HEK293T (cell line): ENCODE measurements at regions not wholly inside any gene's neighbourhood (a gene's known extent, or its start where the extent isn't known, plus 50 kb on each side); places are given as distances from the start of the nearest gene placed in this dataset.

Experiments used
- CTCF ChIA-PET: fragments of 350-600 bp; formaldehyde crosslinking; extraction: SDS; loops from one replicate; lab custom pipeline; 2021; ENCODE audit warnings: antibody characterized with exemption, inconsistent platforms; lab: Yijun Ruan, JAX
- POLR2A ChIA-PET: fragments of 350-600 bp; formaldehyde crosslinking; extraction: SDS; loops from one replicate; lab custom pipeline; 2020; ENCODE audit warnings: antibody characterized with exemption, inconsistent platforms; lab: Yijun Ruan, JAX
- DNase-seq: peaks from one replicate; pipeline ENCODE4 v3.0.0; 2012; ENCODE audit warnings: mixed read lengths; ENCODE audit errors: extremely low spot score
- ARNT ChIP-seq: fragments of 450-650 bp; IDR thresholded peaks from 2 replicates; pipeline ENCODE4 v1.6.1; 2017; ENCODE audit warnings: mild to moderate bottlenecking
- BHLHE40 ChIP-seq: fragments of 450-650 bp; IDR thresholded peaks from 2 replicates; pipeline ENCODE4 v1.6.1; 2016; ENCODE audit warnings: mild to moderate bottlenecking, moderate library complexity, borderline replicate concordance
- CTBP1 ChIP-seq: fragments of 450-650 bp; IDR thresholded peaks from 2 replicates; pipeline ENCODE4 v1.6.1; 2016; ENCODE audit warnings: borderline replicate concordance
- ELF4 ChIP-seq: fragments of 450-650 bp; IDR thresholded peaks from 2 replicates; pipeline ENCODE4 v1.6.1; 2017; ENCODE audit warnings: antibody characterized with exemption
- FOXA1 ChIP-seq: fragments of 450-650 bp; IDR thresholded peaks from 2 replicates; pipeline ENCODE4 v1.6.1; 2016; ENCODE audit warnings: mild to moderate bottlenecking
- FOXK2 ChIP-seq: fragments of 450-650 bp; IDR thresholded peaks from 2 replicates; pipeline ENCODE4 v1.6.1; 2016; ENCODE audit warnings: mild to moderate bottlenecking
- FOXM1 ChIP-seq: fragments of 450-650 bp; IDR thresholded peaks from 2 replicates; pipeline ENCODE4 v1.6.1; 2017; ENCODE audit warnings: mild to moderate bottlenecking, borderline replicate concordance
- HDGF ChIP-seq: fragments of 450-650 bp; IDR thresholded peaks from 2 replicates; pipeline ENCODE4 v1.6.1; 2017; ENCODE audit warnings: antibody characterized with exemption, borderline replicate concordance
- L3MBTL2 ChIP-seq: fragments of 450-650 bp; conservative IDR thresholded peaks from 2 replicates; pipeline ENCODE4 v1.6.1; 2016; ENCODE audit warnings: mild to moderate bottlenecking
- LEF1 ChIP-seq: fragments of 450-650 bp; IDR thresholded peaks from 2 replicates; pipeline ENCODE4 v1.6.1; 2017; ENCODE audit warnings: mild to moderate bottlenecking, borderline replicate concordance
- NFRKB ChIP-seq: fragments of 450-650 bp; IDR thresholded peaks from 2 replicates; pipeline ENCODE4 v1.6.1; 2016; ENCODE audit warnings: mild to moderate bottlenecking, moderate library complexity
- SP1 ChIP-seq: fragments of 450-650 bp; IDR thresholded peaks from 2 replicates; pipeline ENCODE4 v1.6.1; 2017
- SUZ12 ChIP-seq: fragments of 450-650 bp; IDR thresholded peaks from 2 replicates; pipeline ENCODE4 v1.6.1; 2016; ENCODE audit warnings: mild to moderate bottlenecking
- TARDBP ChIP-seq: fragments of 450-650 bp; IDR thresholded peaks from 2 replicates; pipeline ENCODE4 v1.6.1; 2016
- ZNF384 ChIP-seq: fragments of 450-650 bp; IDR thresholded peaks from 2 replicates; pipeline ENCODE4 v1.6.1; 2016
- TF ChIP-seq, protein P1 (sequence below): fragments of 450-650 bp; IDR thresholded peaks from 2 replicates; pipeline ENCODE4 v1.6.1; 2016

DNA sequence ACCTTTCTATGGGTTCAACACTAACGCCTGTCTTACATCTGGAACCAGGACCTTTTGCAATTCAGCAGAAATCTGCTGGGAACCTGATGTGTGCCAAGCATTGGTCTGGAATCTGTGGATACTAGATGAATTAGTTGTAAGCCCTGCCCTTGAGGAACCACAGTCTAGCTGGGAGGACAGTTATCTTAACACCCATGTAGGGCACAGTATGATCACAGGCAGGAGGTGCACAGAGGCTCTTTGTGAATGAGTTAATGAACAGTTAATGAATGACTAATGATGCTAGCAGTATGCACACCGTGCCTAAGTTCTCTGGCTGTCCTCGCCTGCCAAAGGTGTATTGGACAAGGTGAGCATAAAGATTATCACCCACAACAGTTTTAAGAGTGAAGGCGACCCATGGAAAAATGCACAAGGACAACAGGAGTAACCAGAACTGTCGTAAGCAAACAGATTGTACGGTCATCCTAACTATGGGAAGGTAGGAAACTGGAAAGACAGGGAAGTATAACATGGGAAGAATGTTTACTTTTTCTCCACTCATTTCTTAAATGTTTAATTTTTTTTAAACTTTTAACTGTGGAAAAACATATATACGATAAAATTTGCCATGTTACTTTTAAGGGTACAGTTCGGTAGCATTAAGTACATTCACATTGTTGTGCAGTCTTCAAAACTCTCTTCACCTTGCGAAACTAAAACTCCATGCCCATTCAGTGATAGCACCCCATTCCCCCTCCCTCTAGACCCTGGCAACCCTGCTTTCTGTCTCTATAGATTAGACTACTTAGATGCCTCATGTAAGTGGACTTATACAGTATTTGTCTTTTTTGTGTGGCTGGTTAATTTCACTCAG, 139.9 kb downstream of the CXCL12 start:
- ChIA-PET CTCF (no interaction called here), POLR2A (no interaction called here)
- DNase-seq: no peak
- TF ChIP-seq HDGF: no peak
- TF ChIP-seq ZNF384: no peak
- no peak for TF ChIP-seq ARNT
- TF ChIP-seq L3MBTL2: no peak
- TF ChIP-seq TARDBP: no peak
- no peak for TF ChIP-seq FOXA1
- no peak for TF ChIP-seq FOXM1
- TF ChIP-seq LEF1: no peak
- TF ChIP-seq ELF4: no peak
- no peak for TF ChIP-seq CTBP1
- TF ChIP-seq SP1: no peak
- no peak for TF ChIP-seq SUZ12
- TF ChIP-seq FOXK2: no peak
- no peak for TF ChIP-seq BHLHE40
- TF ChIP-seq, protein P1, sequence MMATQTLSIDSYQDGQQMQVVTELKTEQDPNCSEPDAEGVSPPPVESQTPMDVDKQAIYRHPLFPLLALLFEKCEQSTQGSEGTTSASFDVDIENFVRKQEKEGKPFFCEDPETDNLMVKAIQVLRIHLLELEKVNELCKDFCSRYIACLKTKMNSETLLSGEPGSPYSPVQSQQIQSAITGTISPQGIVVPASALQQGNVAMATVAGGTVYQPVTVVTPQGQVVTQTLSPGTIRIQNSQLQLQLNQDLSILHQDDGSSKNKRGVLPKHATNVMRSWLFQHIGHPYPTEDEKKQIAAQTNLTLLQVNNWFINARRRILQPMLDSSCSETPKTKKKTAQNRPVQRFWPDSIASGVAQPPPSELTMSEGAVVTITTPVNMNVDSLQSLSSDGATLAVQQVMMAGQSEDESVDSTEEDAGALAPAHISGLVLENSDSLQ: no peak
- no peak for TF ChIP-seq NFRKB

DNA sequence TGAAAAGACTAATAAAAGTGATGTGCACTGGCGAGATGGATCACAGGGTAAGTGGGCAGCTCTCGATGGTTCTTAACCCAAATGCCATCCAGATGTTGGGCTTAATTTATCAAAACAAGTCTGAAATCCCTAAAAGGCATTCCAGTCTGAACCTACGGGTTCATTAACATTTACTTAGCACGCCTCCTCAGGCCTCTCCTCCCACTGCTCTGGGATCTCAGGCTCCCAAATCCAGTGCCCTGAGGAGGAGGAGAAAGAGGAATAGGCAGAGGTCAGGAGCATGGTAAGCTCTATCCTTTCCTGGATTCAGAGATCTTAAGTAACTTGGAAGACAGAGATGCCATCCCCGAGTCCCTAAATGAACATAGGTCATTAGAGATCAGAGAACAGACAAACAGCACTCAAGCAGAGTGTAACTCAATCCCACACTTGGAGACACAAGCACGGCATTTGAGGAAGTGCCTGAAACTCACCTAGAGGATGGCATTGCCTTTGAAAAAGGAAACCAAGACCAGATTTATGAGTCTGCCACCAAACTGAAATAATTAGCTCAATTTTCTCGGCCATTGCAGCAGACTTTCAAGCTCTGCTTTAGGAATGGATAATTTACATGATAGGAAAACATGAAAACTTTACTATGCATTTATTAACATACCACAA, 140.9 kb downstream of the CXCL12 start:
- ChIA-PET CTCF (no interaction called here), POLR2A (no interaction called here)
- TF ChIP-seq FOXM1: no peak
- TF ChIP-seq LEF1: no peak
- TF ChIP-seq FOXA1: no peak
- TF ChIP-seq SP1: no peak
- no peak for TF ChIP-seq SUZ12
- no peak for TF ChIP-seq CTBP1
- no peak for DNase-seq

DNA sequence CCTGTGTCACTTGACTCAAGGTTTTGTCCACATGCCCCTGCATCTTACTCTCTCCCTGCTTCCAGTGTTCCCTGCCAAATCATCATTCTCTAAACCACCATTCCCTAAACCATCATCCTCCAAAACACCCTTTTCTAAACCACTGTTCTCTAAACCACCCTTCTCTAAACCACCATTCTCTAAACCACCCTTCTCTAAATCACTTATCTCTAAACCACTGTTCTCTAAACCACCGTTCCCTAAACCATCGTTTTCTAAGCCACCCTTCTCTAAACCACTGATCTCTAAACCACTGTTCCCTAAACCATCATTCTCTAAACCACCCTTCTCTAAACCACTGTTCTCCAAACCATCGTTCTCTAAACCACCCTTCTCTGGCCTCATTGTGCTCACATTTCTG, 142.1 kb downstream of the CXCL12 start:
- TF ChIP-seq ARNT: no peak
- TF ChIP-seq LEF1: no peak
- no peak for TF ChIP-seq FOXM1
- no peak for TF ChIP-seq ZNF384
- no peak for TF ChIP-seq BHLHE40
- TF ChIP-seq FOXK2: no peak
- no peak for TF ChIP-seq ELF4
- TF ChIP-seq SUZ12: no peak
- no peak for TF ChIP-seq SP1
- TF ChIP-seq CTBP1: no peak
- TF ChIP-seq L3MBTL2: no peak
- no peak for TF ChIP-seq TARDBP
- no peak for TF ChIP-seq NFRKB
- TF ChIP-seq HDGF: no peak
- POLR2A ChIA-PET: no interaction called here
- CTCF ChIA-PET: no interaction called here
- DNase-seq: no peak

DNA sequence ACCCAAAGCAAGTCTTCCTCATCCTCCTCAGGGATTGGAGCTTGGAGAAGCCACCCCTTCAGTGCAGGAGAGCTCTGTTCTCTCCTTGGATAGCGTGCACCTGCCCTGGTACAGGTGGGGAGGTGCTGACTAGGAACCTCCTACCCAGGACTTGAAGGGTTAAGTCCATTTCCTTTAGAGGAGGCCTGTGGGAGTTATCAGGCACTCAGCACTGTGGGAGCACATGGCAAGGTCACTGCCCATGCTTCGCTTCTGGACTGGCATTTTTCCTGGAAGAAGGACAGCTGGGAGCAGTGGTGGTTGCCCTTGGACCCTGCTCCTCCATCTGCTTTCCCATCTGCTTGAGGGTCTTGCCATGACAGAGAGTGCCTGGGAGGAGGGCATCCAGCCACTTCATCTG, 142.8 kb downstream of the CXCL12 start:
- no peak for TF ChIP-seq FOXA1
- TF ChIP-seq HDGF: no peak
- TF ChIP-seq BHLHE40: no peak
- no peak for TF ChIP-seq ARNT
- TF ChIP-seq ZNF384: no peak
- TF ChIP-seq LEF1: no peak
- ChIA-PET CTCF (no interaction called here), POLR2A (no interaction called here)
- DNase-seq: no peak

DNA sequence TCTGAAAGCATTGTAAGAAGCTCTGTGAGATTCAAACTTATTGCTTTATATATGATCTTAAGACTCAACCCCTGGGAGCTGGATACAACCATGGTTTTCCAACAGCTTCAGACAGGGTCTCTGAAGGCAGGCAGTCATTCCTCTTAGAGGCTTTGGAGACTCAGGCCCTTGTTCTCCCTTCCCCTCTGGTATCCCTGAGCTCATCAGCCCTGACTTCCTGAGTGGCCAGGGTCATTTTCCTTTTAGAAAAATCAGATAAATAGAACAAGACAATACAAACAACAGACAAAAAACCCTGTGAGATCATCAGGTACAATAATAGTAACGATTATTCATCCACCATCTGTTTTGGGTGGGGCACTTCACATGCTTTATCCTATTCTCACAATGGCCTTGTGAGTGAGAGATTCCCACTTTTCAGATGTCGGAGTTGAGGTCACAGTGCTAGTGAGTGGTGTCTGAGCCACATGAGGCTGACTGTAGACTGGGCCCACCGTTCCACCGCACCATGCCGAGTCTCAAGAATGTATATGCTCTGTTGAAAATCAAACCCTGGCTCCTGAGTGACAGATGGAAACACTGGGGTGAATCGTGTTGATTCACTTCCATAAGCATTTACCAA, 144.2 kb downstream of the CXCL12 start:
- no peak for TF ChIP-seq NFRKB
- TF ChIP-seq FOXM1: no peak
- TF ChIP-seq SUZ12: no peak
- TF ChIP-seq ZNF384: no peak
- TF ChIP-seq LEF1: no peak
- no peak for TF ChIP-seq ARNT
- no peak for TF ChIP-seq CTBP1
- TF ChIP-seq HDGF: no peak
- TF ChIP-seq TARDBP: no peak
- TF ChIP-seq L3MBTL2: no peak
- no peak for TF ChIP-seq FOXA1
- TF ChIP-seq FOXK2: no peak
- TF ChIP-seq ELF4: no peak
- TF ChIP-seq BHLHE40: no peak
- ChIA-PET CTCF (interaction anchor here (0.7 kb wide), 1 partner anchor 146 kb away, joined by 3 read pairs; no protein-coding TSS in a partner anchor), POLR2A (no interaction called here)
- DNase-seq: no peak

DNA sequence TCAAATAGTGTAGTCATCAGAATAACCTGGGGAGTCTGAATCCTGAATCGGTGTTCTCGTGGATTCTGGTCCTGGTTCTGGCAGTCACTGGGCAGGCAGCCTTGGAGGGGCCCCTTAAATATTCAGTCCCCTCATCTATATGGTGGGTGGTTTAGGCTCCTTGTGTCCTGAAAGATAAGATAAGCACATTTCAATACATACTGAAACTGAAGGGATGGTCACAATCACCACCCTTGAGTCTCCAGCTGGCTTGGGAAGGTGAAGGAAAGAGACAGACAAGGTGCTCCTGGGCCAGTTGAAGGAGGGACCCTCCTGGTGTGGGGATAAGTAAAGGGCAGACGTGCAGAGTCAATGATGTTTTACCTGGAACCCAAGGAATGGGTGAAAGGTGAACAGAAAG, 146.7 kb downstream of the CXCL12 start:
- no peak for TF ChIP-seq TARDBP
- no peak for TF ChIP-seq FOXM1
- TF ChIP-seq ELF4: no peak
- TF ChIP-seq FOXK2: no peak
- TF ChIP-seq SUZ12: no peak
- TF ChIP-seq ARNT: no peak
- TF ChIP-seq NFRKB: no peak
- no peak for TF ChIP-seq BHLHE40
- TF ChIP-seq FOXA1: no peak
- no peak for TF ChIP-seq ZNF384
- TF ChIP-seq, protein P1: no peak
- no peak for DNase-seq
- ChIA-PET CTCF (no interaction called here), POLR2A (no interaction called here)
